ENCODE measurements at regions not wholly inside any gene's neighbourhood (a gene's known extent, or its start where the extent isn't known, plus 50 kb on each side); places are given as distances from the start of the nearest gene placed in this dataset.

GRCh38 chr10:128722947-128723346 is 596.7 kb upstream of the MKI67 start:
- TF ChIP-seq REST (IDR thresholded peaks at IDR 0.05; ENCODE audit: insufficient read depth in 1 of 2, low read depth in 2 of 2, low read length in 2 of 2): no peak
- TF ChIP-seq POLR2AphosphoS5 (IDR thresholded peaks at IDR 0.05; ENCODE audit: low read depth, low read length): no peak

Measured in PFSK-1 (cell line).